HFF-Myc (cell line): ENCODE measurements at regions not wholly inside any gene's neighbourhood (a gene's known extent, or its start where the extent isn't known, plus 50 kb on each side); places are given as distances from the start of the nearest gene placed in this dataset.

Experiments used
- DNase-seq: peaks from one replicate; pipeline ENCODE4 v3.0.0-alpha.2; 2011; ENCODE audit warnings: low read depth; ENCODE audit errors: extremely low read depth
- H3K4me3 ChIP-seq: replicated peaks from 2 replicates; pipeline ENCODE4 v1.5.1; 2011; ENCODE audit warnings: low read depth, mild to moderate bottlenecking, control low read depth, low read length
- CTCF ChIP-seq: IDR thresholded peaks from 2 replicates; pipeline ENCODE4 v1.5.1; 2012; ENCODE audit warnings: mild to moderate bottlenecking, low read depth, low read length, control low read depth; ENCODE audit errors: missing control alignments

GRCh38 chr2:7233126-7233525 lies 315.9 kb downstream of the RNF144A start:
- no peak overlapping the region for H3K4me3 ChIP-seq
- no peak for TF ChIP-seq CTCF
- DNase-seq: no peak

- TF ChIP-seq CTCF: no peak
- H3K4me3 ChIP-seq: no peak overlapping the region
- no peak for DNase-seq
Observed at GRCh38 chr2:7237466-7237865, 320.3 kb downstream of the RNF144A start.

GRCh38 chr2:7239078-7239477 lies 321.9 kb downstream of the RNF144A start:
- DNase-seq: no peak
- no peak for TF ChIP-seq CTCF
- no peak overlapping the region for H3K4me3 ChIP-seq

- no peak for DNase-seq
- TF ChIP-seq CTCF: no peak
- H3K4me3 ChIP-seq: no peak overlapping the region
Observed at GRCh38 chr2:7241041-7241745, 324.0 kb downstream of the RNF144A start.

GRCh38 chr2:7242189-7242867 lies 325.1 kb downstream of the RNF144A start:
- no peak overlapping the region for H3K4me3 ChIP-seq
- no peak for DNase-seq
- no peak for TF ChIP-seq CTCF

- no peak for TF ChIP-seq CTCF
- DNase-seq: no peak
- no peak overlapping the region for H3K4me3 ChIP-seq
Observed at GRCh38 chr2:7243276-7243675, 326.1 kb downstream of the RNF144A start.
